ENCODE measurements at regions not wholly inside any gene's neighbourhood (a gene's known extent, or its start where the extent isn't known, plus 50 kb on each side); places are given as distances from the start of the nearest gene placed in this dataset.

DNA sequence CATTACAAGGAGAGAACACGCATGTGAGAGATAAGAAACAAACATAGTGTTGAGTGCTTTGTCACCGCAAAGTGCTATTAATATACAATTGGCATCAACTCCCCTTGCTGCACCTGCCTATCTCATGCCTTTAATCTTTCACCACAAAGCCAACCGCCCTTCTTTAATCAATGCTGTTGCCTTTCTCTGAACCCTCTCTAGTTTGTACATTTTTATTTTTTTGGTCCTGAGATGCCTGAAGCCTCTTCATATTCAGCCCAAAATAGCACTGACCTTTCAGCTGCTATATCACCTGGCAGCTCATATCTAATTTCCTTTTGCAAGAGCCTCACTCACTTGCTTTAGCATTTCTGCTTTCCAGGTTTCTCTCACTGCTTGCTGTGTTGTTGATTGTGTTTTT is 504.7 kb downstream of the NUF2 start:
- TF ChIP-seq EZH2phosphoT487 (IDR thresholded peaks at IDR 0.05; ENCODE audit: insufficient read depth, low read depth) (no peak), EZH2 (IDR thresholded peaks at IDR 0.05; ENCODE audit: insufficient read depth, poor library complexity, severe bottlenecking) (no peak)
